NCI-H2171 treated with DMSO at 0.1 percent for 48 hours (cell line): ENCODE measurements at regions not wholly inside any gene's neighbourhood (a gene's known extent, or its start where the extent isn't known, plus 50 kb on each side); places are given as distances from the start of the nearest gene placed in this dataset.

Source experiments
- DNase-seq: peaks from one replicate; lab custom pipeline; 2025; lab: John Stamatoyannopoulos, UW

GRCh38 chr14:105844047-105844630 is 317.8 kb downstream of the TMEM121 start:
- no peak for DNase-seq

- DNase-seq: no peak
These were observed 318.7 kb downstream of the TMEM121 start for GRCh38 chr14:105844810-105845724.

GRCh38 chr14:105845725-105846309 is 319.4 kb downstream of the TMEM121 start:
- DNase-seq: no peak

DNA sequence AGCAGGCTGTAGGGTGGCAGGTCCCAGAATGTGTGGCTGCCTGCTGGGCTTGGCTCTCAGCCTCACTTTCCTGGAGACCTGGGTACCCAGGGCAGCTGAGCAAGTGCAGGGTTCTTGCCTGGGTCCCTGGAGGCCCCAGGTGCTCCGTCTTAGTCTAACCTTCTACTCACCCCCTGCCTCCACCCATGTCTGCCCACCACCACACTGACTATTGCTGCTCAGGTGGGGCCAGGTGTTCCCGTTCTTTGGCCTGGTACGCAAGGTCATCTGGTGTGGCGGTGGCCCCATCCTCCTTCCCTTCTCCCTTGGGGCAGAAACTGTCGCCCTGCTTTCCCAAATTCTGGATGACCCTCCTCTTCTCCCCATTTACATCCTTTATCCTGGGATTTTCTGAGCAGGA is 319.9 kb downstream of the TMEM121 start:
- no peak for DNase-seq

DNA sequence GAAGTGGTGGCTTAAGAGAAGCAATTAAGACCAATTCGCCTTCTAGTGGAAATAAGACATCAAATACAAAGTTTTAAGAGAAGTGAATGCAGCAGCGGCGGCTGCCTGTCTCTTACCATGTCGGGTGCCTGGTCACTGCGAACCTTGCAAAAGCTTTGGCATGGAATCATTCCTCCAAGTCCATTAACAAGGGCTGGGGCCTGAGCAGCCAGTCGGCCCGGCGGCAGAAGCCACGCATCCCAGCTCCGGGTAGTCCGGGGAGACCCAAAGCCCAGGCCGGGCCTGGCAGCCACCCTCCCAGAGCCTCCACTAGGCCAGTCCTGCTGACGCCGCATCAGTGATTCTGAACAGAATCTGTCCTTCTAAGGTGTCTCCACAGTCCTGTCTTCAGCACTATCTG is 321.0 kb downstream of the TMEM121 start:
- DNase-seq: no peak

- DNase-seq: no peak
These were observed 322.2 kb downstream of the TMEM121 start for GRCh38 chr14:105848570-105848969.

- no peak for DNase-seq
These were observed 323.7 kb downstream of the TMEM121 start for GRCh38 chr14:105849933-105850626.

GRCh38 chr14:105850853-105851581 is 324.6 kb downstream of the TMEM121 start:
- no peak for DNase-seq

GRCh38 chr14:105851716-105852377 is 325.5 kb downstream of the TMEM121 start:
- no peak for DNase-seq

GRCh38 chr14:105852378-105853088 is 326.1 kb downstream of the TMEM121 start:
- DNase-seq: no peak

DNA sequence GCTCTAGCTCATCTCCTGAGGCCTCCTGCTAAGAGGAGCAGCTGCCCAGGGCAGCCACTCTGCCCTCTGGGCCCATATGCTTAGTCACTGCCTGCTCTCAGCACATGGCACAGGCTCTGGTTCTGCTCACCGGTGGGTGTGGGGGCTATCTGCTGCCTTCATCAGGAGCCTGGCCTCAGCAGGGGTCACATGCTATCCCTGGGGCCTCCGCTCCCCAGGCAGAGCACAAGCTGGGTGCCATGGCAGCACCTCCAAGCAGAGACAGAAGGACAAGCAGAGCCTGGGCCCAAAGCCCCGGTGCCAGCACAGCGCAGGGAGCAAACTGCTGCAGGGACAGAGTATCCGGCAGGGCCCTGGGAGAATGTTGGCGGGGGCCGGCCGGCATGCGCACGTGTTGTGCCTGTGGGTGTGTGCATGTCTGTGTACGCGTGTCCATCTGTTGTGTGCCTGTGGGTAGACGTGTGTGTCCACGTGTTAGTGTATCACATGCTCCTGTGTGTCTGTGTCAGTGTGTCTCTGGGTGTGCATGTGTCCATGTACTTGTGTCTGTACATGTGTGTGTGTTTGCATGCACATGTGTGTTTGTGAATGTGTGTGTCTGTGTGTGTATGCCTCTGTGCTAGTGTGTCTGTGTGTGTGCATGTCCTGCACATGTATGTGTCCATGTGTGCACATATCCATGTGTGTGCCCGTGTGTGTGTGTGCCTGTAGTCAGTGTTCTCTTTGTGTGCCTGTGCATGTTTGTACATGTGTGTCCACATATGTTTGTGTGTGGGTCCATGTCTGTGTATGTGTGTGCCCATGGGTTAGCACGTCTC is 326.9 kb downstream of the TMEM121 start:
- peak; percentile 95 for DNase-seq

DNA sequence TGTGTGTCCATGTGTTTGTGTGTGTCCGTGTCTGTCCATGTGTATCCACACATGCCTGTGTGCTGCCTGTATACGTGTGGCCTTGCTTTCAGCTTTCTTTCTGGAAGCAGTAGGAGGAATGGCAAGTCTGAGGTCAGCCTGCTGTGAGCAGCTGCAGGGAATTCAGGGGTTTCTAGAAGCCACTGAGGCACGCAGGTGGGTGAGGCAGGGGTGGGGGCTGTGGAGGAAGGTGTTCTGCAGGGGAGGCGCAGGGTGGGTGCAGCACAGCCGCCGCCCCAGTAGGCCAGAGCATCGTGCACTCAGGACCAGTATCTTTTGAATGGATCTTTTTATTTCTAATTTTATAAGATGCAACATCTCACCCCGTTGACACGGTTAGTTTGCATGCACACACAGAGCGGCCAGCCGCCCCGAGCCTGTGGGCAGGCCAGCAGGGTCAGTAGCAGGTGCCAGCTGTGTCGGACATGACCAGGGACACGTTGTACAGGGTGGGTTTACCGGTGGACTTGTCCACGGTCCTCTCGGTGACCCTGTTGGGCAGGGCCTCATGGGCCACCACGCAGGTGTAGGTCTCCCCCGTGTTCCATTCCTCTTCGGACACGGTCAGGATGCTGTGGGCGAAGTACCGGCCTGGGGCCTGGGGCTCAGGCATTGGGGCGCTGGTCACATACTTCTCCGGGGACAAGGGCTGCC is 327.7 kb downstream of the TMEM121 start:
- DNase-seq: peak; percentile 41

GRCh38 chr14:105854600-105855245 is 328.3 kb downstream of the TMEM121 start:
- DNase-seq: no peak

- DNase-seq: no peak
These were observed 329.0 kb downstream of the TMEM121 start for GRCh38 chr14:105855246-105855892.

DNA sequence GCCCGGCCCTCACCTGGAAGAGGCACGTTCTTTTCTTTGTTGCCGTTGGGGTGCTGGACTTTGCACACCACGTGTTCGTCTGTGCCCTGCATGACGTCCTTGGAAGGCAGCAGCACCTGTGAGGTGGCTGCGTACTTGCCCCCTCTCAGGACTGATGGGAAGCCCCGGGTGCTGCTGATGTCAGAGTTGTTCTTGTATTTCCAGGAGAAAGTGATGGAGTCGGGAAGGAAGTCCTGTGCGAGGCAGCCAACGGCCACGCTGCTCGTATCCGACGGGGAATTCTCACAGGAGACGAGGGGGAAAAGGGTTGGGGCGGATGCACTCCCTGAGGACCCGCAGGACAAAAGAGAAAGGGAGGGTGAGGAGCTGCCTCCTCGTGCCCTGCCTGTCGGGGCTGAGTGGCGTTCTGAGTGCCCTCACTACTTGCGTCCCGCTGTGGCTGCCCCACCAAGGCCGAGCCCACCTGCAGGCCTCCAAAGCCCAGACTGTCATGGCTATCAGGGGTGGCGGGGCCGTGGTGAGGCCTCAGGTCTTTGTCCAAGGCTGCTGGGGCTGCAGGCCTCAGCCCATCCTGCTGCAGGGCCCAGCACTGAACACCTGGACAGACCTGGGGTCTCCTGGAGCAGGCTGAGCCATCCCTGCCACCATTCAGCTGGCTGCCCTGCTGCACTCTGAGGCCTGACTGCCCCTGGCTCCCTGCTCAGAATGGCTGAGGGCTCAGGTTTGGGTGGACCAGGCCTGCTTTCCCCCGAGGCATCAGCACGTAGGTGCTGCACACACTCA is 329.7 kb downstream of the TMEM121 start:
- no peak for DNase-seq

DNA sequence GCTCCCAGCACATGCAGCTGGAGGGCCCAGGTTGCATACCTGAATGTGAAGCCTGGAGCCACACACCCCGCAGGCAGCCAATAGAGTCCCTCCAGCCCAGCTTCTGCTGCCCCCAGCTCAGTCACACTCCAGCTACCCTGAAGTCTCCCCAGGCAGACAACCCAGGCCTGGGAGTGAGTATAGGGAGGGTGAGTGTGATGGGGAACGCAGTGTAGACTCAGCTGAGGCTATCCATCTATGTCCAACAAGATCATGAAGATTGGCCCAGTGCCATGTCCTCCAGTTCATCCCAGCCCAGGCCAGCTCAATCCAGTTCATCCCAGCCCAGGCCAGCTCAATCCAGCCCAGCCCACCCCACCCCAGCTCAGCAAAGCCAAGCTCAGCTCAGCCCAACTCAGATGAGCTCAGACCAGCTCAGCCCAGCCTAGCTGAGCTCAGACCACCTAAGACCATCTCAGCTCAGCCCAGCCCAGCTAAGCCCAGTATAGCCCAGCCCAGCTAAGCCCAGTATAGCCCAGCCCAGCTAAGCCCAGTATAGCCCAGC is 330.4 kb downstream of the TMEM121 start:
- DNase-seq: no peak
